SK-N-SH (cell line): ENCODE measurements at regions not wholly inside any gene's neighbourhood (a gene's known extent, or its start where the extent isn't known, plus 50 kb on each side); places are given as distances from the start of the nearest gene placed in this dataset.

Experiments used
- CTCF ChIP-seq: fragments of 200-600 bp; sonication (generic); IDR thresholded peaks from 2 replicates; pipeline ENCODE4 v1.6.1; 2017; ENCODE audit warnings: antibody characterized with exemption, mild to moderate bottlenecking, moderate library complexity
- NRF1 ChIP-seq: IDR thresholded peaks from 2 replicates; pipeline ENCODE4 v1.6.1; 2012; ENCODE audit warnings: low read depth, mild to moderate bottlenecking, low read length
- REST ChIP-seq: IDR thresholded peaks from 2 replicates; pipeline ENCODE4 v1.6.1; 2012; ENCODE audit warnings: mild to moderate bottlenecking, low read depth, low read length, moderate library complexity
- SMC3 ChIP-seq: IDR thresholded peaks from 2 replicates; pipeline ENCODE4 v1.6.1; 2012; ENCODE audit warnings: low read depth, low read length, improper control_type of control experiment
- TF ChIP-seq, protein P1 (sequence below): fragments of 150-350 bp; IDR thresholded peaks from 2 replicates; pipeline ENCODE4 v1.6.1; 2017; ENCODE audit warnings: antibody characterized with exemption, low read length, low read depth, borderline replicate concordance

DNA sequence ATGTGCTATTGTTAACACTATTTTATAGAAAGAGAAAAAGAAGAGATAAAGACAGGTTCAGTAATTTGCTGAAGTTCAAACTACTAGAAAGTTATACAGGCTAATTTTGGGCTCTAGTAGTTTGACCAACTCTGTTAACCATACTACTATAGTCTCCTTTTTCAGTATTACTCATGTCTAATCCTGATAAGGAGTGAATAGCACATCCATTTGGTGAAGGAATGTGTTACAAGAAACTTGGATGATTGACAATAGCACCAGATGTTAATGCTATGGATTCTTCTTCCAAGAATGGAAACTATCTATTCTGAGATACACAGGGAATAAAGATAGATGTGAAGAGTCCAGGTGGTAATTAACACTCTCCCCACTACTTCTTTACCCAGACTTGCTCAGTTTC is 677.3 kb downstream of the PRELID2 start:
- TF ChIP-seq REST (no peak), CTCF (no peak), NRF1 (no peak), SMC3 (no peak)
- TF ChIP-seq, protein P1, sequence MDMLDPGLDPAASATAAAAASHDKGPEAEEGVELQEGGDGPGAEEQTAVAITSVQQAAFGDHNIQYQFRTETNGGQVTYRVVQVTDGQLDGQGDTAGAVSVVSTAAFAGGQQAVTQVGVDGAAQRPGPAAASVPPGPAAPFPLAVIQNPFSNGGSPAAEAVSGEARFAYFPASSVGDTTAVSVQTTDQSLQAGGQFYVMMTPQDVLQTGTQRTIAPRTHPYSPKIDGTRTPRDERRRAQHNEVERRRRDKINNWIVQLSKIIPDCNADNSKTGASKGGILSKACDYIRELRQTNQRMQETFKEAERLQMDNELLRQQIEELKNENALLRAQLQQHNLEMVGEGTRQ, result no peak
